ENCODE measurements at regions not wholly inside any gene's neighbourhood (a gene's known extent, or its start where the extent isn't known, plus 50 kb on each side); places are given as distances from the start of the nearest gene placed in this dataset.

GRCh38 chr15:29380466-29380865, 110.8 kb upstream of the NSMCE3 start:
- TF ChIP-seq POLR2AphosphoS5 (IDR thresholded peaks at IDR 0.05; ENCODE audit: insufficient read depth, low read depth, low read length) (no peak), CTCF (IDR thresholded peaks at IDR 0.05; ENCODE audit: extremely low read depth in 1 of 2, insufficient read depth in 1 of 2, low read depth in 1 of 2, low read length in 2 of 2) (no peak)
